NOMO-1 treated with DMSO at 0.1 percent for 48 hours (cell line): ENCODE measurements at regions not wholly inside any gene's neighbourhood (a gene's known extent, or its start where the extent isn't known, plus 50 kb on each side); places are given as distances from the start of the nearest gene placed in this dataset.

ENCODE experiments used
- DNase-seq: peaks from one replicate; lab custom pipeline; 2025; ENCODE audit not compliant: unreplicated experiment; lab: John Stamatoyannopoulos, UW

- no peak for DNase-seq
Observed at GRCh38 chr18:71022389-71022788, 733.5 kb downstream of the SOCS6 start.

GRCh38 chr18:71021030-71021362 is 732.2 kb downstream of the SOCS6 start:
- DNase-seq: no peak

GRCh38 chr18:71020342-71021029 is 731.6 kb downstream of the SOCS6 start:
- no peak for DNase-seq

GRCh38 chr18:71018816-71019215 is 730.0 kb downstream of the SOCS6 start:
- DNase-seq: no peak

- no peak for DNase-seq
Observed at GRCh38 chr18:71012789-71013188, 723.9 kb downstream of the SOCS6 start.

GRCh38 chr18:71011389-71011788 is 722.5 kb downstream of the SOCS6 start:
- no peak for DNase-seq

GRCh38 chr18:71008257-71008656 is 719.4 kb downstream of the SOCS6 start:
- DNase-seq: no peak

GRCh38 chr18:71001597-71001996 is 712.8 kb downstream of the SOCS6 start:
- no peak for DNase-seq

GRCh38 chr18:70998490-70998889 is 709.6 kb downstream of the SOCS6 start:
- DNase-seq: no peak

- no peak for DNase-seq
Observed at GRCh38 chr18:70994116-70994515, 705.3 kb downstream of the SOCS6 start.

- no peak for DNase-seq
Observed at GRCh38 chr18:70991577-70991976, 702.7 kb downstream of the SOCS6 start.

- DNase-seq: no peak
Observed at GRCh38 chr18:70985948-70986347, 697.1 kb downstream of the SOCS6 start.

- no peak for DNase-seq
Observed at GRCh38 chr18:70982292-70982691, 693.4 kb downstream of the SOCS6 start.

GRCh38 chr18:70981400-70982140 is 692.7 kb downstream of the SOCS6 start:
- no peak for DNase-seq

GRCh38 chr18:70973626-70974025 is 684.8 kb downstream of the SOCS6 start:
- no peak for DNase-seq

GRCh38 chr18:70966419-70966818 is 677.6 kb downstream of the SOCS6 start:
- DNase-seq: no peak

GRCh38 chr18:70961939-70962338 is 673.1 kb downstream of the SOCS6 start:
- no peak for DNase-seq

- no peak for DNase-seq
Observed at GRCh38 chr18:70956554-70956953, 667.7 kb downstream of the SOCS6 start.

GRCh38 chr18:70936160-70936559 is 647.3 kb downstream of the SOCS6 start:
- no peak for DNase-seq

GRCh38 chr18:70931942-70932814 is 643.3 kb downstream of the SOCS6 start:
- DNase-seq: peak; percentile 36

GRCh38 chr18:70920840-70921374 is 632.1 kb downstream of the SOCS6 start:
- no peak for DNase-seq

GRCh38 chr18:70907673-70908072 is 618.8 kb downstream of the SOCS6 start:
- DNase-seq: no peak
